HG03432 (cell line): ENCODE measurements at regions not wholly inside any gene's neighbourhood (a gene's known extent, or its start where the extent isn't known, plus 50 kb on each side); places are given as distances from the start of the nearest gene placed in this dataset.

Source experiments
- ATAC-seq: cut with Tn5 transposase; IDR thresholded peaks from one replicate; pipeline ENCODE4 v1.9.1; 2021; ENCODE audit warnings: mild to moderate bottlenecking, moderate library complexity; ENCODE audit not compliant: unreplicated experiment

GRCh38 chr6:9957215-9957759 is 457.6 kb downstream of the TFAP2A start:
- ATAC-seq: no peak

GRCh38 chr6:9948678-9949077 is 466.2 kb downstream of the TFAP2A start:
- ATAC-seq: no peak

- no peak for ATAC-seq
These were observed 470.9 kb downstream of the TFAP2A start for GRCh38 chr6:9943986-9944385.

GRCh38 chr6:9943026-9943425 is 471.8 kb downstream of the TFAP2A start:
- ATAC-seq: no peak

- no peak for ATAC-seq
These were observed 472.7 kb downstream of the TFAP2A start for GRCh38 chr6:9942131-9942530.

- no peak for ATAC-seq
These were observed 476.1 kb downstream of the TFAP2A start for GRCh38 chr6:9938801-9939200.

GRCh38 chr6:9937031-9937763 is 477.7 kb downstream of the TFAP2A start:
- ATAC-seq: no peak

- no peak for ATAC-seq
These were observed 478.3 kb downstream of the TFAP2A start for GRCh38 chr6:9936551-9936950.

GRCh38 chr6:9933677-9934076 is 481.2 kb downstream of the TFAP2A start:
- ATAC-seq: no peak

GRCh38 chr6:9927275-9927674 is 487.6 kb downstream of the TFAP2A start:
- ATAC-seq: no peak

GRCh38 chr6:9924971-9925370 is 489.9 kb downstream of the TFAP2A start:
- no peak for ATAC-seq

GRCh38 chr6:9921366-9921765 is 493.5 kb downstream of the TFAP2A start:
- ATAC-seq: no peak

GRCh38 chr6:9914951-9915350 is 499.9 kb downstream of the TFAP2A start:
- ATAC-seq: no peak

GRCh38 chr6:9901376-9901775 is 513.5 kb downstream of the TFAP2A start:
- ATAC-seq: no peak

GRCh38 chr6:9896806-9897205 is 518.1 kb downstream of the TFAP2A start:
- no peak for ATAC-seq

GRCh38 chr6:9890893-9891292 is 524.0 kb downstream of the TFAP2A start:
- no peak for ATAC-seq

GRCh38 chr6:9890469-9890868 is 524.4 kb downstream of the TFAP2A start:
- no peak for ATAC-seq

GRCh38 chr6:9878535-9878934 is 536.3 kb downstream of the TFAP2A start:
- ATAC-seq: no peak

GRCh38 chr6:9875605-9876353 is 539.1 kb downstream of the TFAP2A start:
- ATAC-seq: no peak

GRCh38 chr6:9862603-9863167 is 552.2 kb downstream of the TFAP2A start:
- no peak for ATAC-seq

- no peak for ATAC-seq
These were observed 563.1 kb downstream of the TFAP2A start for GRCh38 chr6:9851541-9852380.
